ENCODE measurements at regions not wholly inside any gene's neighbourhood (a gene's known extent, or its start where the extent isn't known, plus 50 kb on each side); places are given as distances from the start of the nearest gene placed in this dataset.

DNA sequence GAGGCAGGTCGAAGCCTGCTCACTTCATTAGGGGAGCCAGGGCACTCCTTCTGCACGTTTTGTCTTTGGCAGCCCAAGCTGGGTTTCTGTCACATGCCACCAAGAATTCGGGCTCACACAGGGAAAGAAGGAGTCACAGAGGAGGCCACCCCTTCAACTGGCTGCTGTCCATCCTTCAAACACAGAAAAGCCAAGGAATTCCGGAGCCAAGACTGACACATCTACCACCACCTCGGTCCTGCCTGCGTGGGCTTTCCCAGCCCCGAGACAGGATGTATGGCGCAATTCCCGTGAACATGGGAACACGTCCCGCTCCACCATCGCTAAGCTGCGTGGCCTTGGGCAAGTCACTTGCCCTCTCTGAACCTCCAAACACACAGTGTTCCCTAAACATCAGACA, 70.4 kb downstream of the NCOR2 start:
- H3K27ac ChIP-seq = no peak overlapping the region
- TF ChIP-seq ZFX (IDR thresholded peaks at IDR 0.05) = no peak
- TF ChIP-seq, protein P1, sequence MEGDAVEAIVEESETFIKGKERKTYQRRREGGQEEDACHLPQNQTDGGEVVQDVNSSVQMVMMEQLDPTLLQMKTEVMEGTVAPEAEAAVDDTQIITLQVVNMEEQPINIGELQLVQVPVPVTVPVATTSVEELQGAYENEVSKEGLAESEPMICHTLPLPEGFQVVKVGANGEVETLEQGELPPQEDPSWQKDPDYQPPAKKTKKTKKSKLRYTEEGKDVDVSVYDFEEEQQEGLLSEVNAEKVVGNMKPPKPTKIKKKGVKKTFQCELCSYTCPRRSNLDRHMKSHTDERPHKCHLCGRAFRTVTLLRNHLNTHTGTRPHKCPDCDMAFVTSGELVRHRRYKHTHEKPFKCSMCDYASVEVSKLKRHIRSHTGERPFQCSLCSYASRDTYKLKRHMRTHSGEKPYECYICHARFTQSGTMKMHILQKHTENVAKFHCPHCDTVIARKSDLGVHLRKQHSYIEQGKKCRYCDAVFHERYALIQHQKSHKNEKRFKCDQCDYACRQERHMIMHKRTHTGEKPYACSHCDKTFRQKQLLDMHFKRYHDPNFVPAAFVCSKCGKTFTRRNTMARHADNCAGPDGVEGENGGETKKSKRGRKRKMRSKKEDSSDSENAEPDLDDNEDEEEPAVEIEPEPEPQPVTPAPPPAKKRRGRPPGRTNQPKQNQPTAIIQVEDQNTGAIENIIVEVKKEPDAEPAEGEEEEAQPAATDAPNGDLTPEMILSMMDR (conservative IDR thresholded peaks at IDR 0.05) = no peak

GRCh38 chr12:124496584-124496983, 70.8 kb downstream of the NCOR2 start:
- TF ChIP-seq, protein P1 (conservative IDR thresholded peaks at IDR 0.05) = no peak
- no peak overlapping the region for H3K27ac ChIP-seq

GRCh38 chr12:124495194-124495983, 72.0 kb downstream of the NCOR2 start:
- no peak overlapping the region for H3K27ac ChIP-seq

GRCh38 chr12:124494751-124495129, 72.7 kb downstream of the NCOR2 start:
- TF ChIP-seq ZFX (IDR thresholded peaks at IDR 0.05) = no peak
- TF ChIP-seq, protein P1 (conservative IDR thresholded peaks at IDR 0.05) = no peak
- H3K27ac ChIP-seq = no peak overlapping the region

More at GRCh38 chr12:124495194-124495983, 72.0 kb downstream of the NCOR2 start:
- no peak for TF ChIP-seq ZFX (IDR thresholded peaks at IDR 0.05)
- TF ChIP-seq, protein P1 (conservative IDR thresholded peaks at IDR 0.05) = no peak

DNA sequence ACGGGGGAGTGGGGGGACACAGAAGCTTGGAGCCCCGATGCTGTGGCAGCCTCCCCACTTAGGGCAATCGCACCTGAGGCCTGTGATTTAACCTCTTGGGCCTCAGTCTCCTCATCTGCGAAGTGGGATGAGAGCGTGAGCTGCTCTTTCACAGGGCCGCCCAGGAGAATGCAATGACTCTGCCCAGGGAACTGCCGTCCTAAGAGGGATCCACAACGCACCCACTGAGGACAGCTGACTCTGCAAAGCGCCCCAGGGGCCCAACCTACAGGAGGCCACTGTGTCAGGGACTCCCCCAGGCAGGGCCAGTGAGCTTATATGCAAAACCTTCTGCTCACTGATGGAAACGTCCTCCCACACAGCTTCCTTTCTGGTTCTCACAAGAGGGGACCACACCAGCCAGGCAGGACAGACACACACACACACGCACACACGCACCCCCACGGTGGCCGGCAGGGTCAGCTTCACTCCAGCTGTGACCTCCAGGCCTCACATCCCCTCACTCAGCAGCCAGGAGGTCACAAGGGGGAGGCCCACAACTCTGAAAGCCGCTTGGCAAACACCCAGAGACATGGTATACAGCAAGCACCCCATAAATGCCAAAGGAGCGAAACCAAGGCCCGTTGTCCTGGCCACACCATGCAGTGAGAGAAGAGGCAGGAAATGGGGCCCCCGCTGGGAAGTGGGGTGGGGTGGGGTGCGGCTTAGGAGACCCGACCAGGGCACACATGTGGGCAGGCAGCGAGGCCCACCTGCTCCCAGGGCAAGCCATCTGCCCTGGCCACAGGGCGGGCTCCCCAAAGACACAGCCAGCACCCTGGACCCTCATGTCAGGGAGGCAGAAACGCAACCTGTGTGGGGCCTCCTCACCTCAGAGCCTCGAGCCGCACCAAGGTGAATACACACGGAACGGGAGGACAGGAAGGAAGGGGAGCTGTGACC, 73.3 kb downstream of the NCOR2 start:
- TF ChIP-seq ZFX (IDR thresholded peaks at IDR 0.05) = no peak
- TF ChIP-seq, protein P1 (conservative IDR thresholded peaks at IDR 0.05) = no peak
- no peak overlapping the region for H3K27ac ChIP-seq

DNA sequence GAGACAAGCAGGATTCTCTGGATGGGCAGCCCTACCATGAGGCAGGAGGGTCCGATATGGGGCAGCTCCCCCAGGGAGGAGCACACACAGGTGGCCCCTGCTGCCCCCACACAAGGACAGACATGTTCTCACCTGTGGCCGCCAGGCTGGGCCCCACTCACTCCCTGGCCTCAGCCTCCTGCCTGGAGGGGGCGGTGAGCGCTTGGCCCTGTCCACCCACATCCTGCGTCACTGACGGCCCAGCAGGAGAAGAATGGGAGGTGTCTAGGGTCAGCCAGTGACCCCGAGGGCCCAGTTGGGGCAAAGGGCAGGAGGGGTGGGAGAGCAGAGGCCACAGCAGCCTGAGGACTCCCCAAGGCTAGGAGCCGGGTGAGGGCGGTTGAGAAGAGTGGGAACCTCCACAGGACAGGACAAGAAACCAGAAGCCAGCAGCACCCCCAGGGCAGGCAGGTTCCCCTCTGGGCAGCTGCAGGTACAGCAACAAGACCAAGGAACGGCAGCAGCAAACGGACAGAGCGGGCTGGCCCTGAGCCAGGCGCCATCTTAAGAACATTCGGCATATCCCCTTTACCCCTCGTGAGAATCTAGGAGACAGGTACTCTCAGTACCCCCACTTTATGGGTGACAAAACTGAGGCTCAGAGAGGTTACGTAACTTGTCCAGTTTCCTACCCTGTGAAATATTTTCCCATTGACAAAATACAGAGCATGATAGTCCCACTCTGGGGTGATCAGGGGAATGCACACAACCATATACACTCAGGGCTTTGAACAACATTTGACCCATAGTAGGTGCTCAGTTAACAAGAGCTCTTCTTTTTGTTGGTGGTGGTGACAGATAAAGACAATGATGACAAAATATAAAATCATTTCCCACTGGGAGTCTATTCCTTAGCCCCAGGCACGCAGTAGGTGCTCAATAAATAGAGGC, 74.3 kb downstream of the NCOR2 start:
- no peak overlapping the region for H3K27ac ChIP-seq
- TF ChIP-seq, protein P1 (conservative IDR thresholded peaks at IDR 0.05) = no peak
- TF ChIP-seq ZFX (IDR thresholded peaks at IDR 0.05) = no peak

Measured in C4-2B (cell line).